Astrocyte of the spinal cord (primary cell): ENCODE measurements at regions not wholly inside any gene's neighbourhood (a gene's known extent, or its start where the extent isn't known, plus 50 kb on each side); places are given as distances from the start of the nearest gene placed in this dataset.

ENCODE experiments used
- DNase-seq: peaks from one replicate; pipeline ENCODE4 v3.0.0; 2011; ENCODE audit warnings: low read depth, low spot score
- H3K4me3 ChIP-seq: 2 replicates; pipeline ENCODE4 v1.5.1; 2011; ENCODE audit warnings: low read depth, mild to moderate bottlenecking, low read length, moderate library complexity
- CTCF ChIP-seq: IDR thresholded peaks from 2 replicates; pipeline ENCODE4 v1.5.1; 2012; ENCODE audit warnings: low read depth, mild to moderate bottlenecking, low read length, inconsistent platforms
- in situ Hi-C: cut with HindIII; loops from 2 replicates; pipeline ENCODE4 v1.10.0; 2017; ENCODE audit warnings: low sequenced_read_pairs

GRCh38 chr12:17235996-17236395, 630.0 kb upstream of the LMO3 start:
- in situ Hi-C loops = no loop called here
- DNase-seq = no peak
- no peak for TF ChIP-seq CTCF
- no peak overlapping the region for H3K4me3 ChIP-seq

- TF ChIP-seq CTCF = no peak
- DNase-seq = no peak
- in situ Hi-C loops = no loop called here
- H3K4me3 ChIP-seq = no peak overlapping the region
These were observed 610.0 kb upstream of the LMO3 start for GRCh38 chr12:17215759-17216570.

GRCh38 chr12:17214929-17215328, 609.0 kb upstream of the LMO3 start:
- in situ Hi-C loops = no loop called here
- TF ChIP-seq CTCF = no peak
- no peak overlapping the region for H3K4me3 ChIP-seq
- DNase-seq = no peak

GRCh38 chr12:17206553-17206952, 600.6 kb upstream of the LMO3 start:
- no peak for TF ChIP-seq CTCF
- in situ Hi-C loops = no loop called here
- no peak for DNase-seq
- H3K4me3 ChIP-seq = no peak overlapping the region

GRCh38 chr12:17204289-17205054, 598.5 kb upstream of the LMO3 start:
- in situ Hi-C loops = no loop called here
- no peak overlapping the region for H3K4me3 ChIP-seq
- TF ChIP-seq CTCF = no peak
- DNase-seq = no peak

GRCh38 chr12:17203497-17203896, 597.5 kb upstream of the LMO3 start:
- H3K4me3 ChIP-seq = no peak overlapping the region
- DNase-seq = no peak
- TF ChIP-seq CTCF = no peak
- in situ Hi-C loops = no loop called here
